HG03025 (cell line): ENCODE measurements at regions not wholly inside any gene's neighbourhood (a gene's known extent, or its start where the extent isn't known, plus 50 kb on each side); places are given as distances from the start of the nearest gene placed in this dataset.
"Not testable (repeated sequence)": the region's sequence is repeated elsewhere in the genome, so short reads cannot be mapped to it uniquely, and the experiment has no call there.

Source experiments
- ATAC-seq: cut with Tn5 transposase; IDR thresholded peaks from one replicate; pipeline ENCODE4 v1.9.1; 2021; ENCODE audit warnings: mild to moderate bottlenecking, moderate library complexity; ENCODE audit not compliant: unreplicated experiment, low FRiP score

GRCh38 chr1:58836408-58836807, 52.6 kb upstream of the JUN start:
- no peak for ATAC-seq

GRCh38 chr1:58837886-58838285, 54.0 kb upstream of the JUN start:
- no peak for ATAC-seq

- no peak for ATAC-seq
Measured at GRCh38 chr1:58839147-58839795, 55.4 kb upstream of the JUN start.

- ATAC-seq: no peak
Measured at GRCh38 chr1:58839846-58840835, 56.3 kb upstream of the JUN start.

GRCh38 chr1:58841455-58841854, 57.6 kb upstream of the JUN start:
- ATAC-seq: no peak

- ATAC-seq: no peak
Measured at GRCh38 chr1:58842941-58843340, 59.1 kb upstream of the JUN start.

GRCh38 chr1:58844176-58844575, 60.3 kb upstream of the JUN start:
- ATAC-seq: no peak

GRCh38 chr1:58845942-58846341, 62.1 kb upstream of the JUN start:
- ATAC-seq: no peak

GRCh38 chr1:58848818-58849411, 65.1 kb upstream of the JUN start:
- no peak for ATAC-seq

GRCh38 chr1:58849551-58849950, 65.7 kb upstream of the JUN start:
- no peak for ATAC-seq

GRCh38 chr1:58850636-58851035, 66.8 kb upstream of the JUN start:
- no peak for ATAC-seq

GRCh38 chr1:58852731-58853485, 69.1 kb upstream of the JUN start:
- no peak for ATAC-seq

- ATAC-seq: no peak
Measured at GRCh38 chr1:58854576-58854975, 70.7 kb upstream of the JUN start.

- no peak for ATAC-seq
Measured at GRCh38 chr1:58855274-58856165, 71.7 kb upstream of the JUN start.

GRCh38 chr1:58856281-58856680, 72.4 kb upstream of the JUN start:
- ATAC-seq: not testable (repeated sequence)

- no peak for ATAC-seq
Measured at GRCh38 chr1:58857680-58858673, 74.1 kb upstream of the JUN start.

- no peak for ATAC-seq
Measured at GRCh38 chr1:58859769-58860485, 76.1 kb upstream of the JUN start.

- ATAC-seq: no peak
Measured at GRCh38 chr1:58861076-58861475, 77.2 kb upstream of the JUN start.
